ENCODE measurements at regions not wholly inside any gene's neighbourhood (a gene's known extent, or its start where the extent isn't known, plus 50 kb on each side); places are given as distances from the start of the nearest gene placed in this dataset.

DNA sequence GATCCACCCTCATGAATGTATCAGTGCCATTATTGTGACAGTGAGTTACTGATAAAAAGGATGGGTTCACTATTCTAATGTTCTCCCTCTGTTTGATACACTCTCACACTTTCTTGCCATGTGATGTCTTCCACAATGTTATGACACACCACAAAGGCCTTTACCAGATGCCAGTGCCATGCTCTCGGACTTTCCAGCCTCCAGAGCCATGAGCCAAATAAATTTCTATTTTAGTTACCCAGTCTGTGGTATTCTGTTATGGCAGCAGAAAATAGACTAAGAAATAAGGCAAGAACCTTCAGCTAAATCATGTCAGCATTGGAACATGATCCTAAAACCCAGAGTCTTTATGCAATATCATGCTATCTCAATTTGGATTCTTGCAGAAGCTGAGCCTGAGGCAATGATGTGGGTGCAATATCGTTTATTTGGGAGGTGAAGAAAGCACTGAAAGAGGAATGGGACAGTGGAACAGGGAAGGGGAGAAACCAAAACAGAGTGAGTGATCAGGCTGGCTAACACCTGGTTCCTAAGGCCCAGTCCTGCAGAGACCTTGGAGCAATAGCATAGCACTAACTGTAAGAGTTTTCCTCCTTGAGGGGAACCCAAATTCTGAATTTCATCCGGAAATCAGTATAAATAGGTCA, 130.4 kb upstream of the LRFN2 start:
- Mint-ChIP-seq H3K27ac (no peak overlapping the region), H3K4me3 (no peak overlapping the region), H3K9me3 (no peaks in the 10 kb centered on the region), H3K36me3 (ENCODE audit: low read depth) (no peaks in the 10 kb centered on the region), H3K4me1 (peaks cover 24% of the 10 kb centered on the region), H3K27me3 (peaks cover 7% of the 10 kb centered on the region)
- ChIA-PET POLR2A (no interaction called here), CTCF (no interaction called here)
- TF ChIP-seq, protein P1, sequence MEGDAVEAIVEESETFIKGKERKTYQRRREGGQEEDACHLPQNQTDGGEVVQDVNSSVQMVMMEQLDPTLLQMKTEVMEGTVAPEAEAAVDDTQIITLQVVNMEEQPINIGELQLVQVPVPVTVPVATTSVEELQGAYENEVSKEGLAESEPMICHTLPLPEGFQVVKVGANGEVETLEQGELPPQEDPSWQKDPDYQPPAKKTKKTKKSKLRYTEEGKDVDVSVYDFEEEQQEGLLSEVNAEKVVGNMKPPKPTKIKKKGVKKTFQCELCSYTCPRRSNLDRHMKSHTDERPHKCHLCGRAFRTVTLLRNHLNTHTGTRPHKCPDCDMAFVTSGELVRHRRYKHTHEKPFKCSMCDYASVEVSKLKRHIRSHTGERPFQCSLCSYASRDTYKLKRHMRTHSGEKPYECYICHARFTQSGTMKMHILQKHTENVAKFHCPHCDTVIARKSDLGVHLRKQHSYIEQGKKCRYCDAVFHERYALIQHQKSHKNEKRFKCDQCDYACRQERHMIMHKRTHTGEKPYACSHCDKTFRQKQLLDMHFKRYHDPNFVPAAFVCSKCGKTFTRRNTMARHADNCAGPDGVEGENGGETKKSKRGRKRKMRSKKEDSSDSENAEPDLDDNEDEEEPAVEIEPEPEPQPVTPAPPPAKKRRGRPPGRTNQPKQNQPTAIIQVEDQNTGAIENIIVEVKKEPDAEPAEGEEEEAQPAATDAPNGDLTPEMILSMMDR (IDR thresholded peaks at IDR 0.05), result no peak
- DNase-seq (no peak), ATAC-seq (ENCODE audit: low read depth) (no peak)
- intact Hi-C loops (cut with micrococcal nuclease), result no loop called here

- no peak for ATAC-seq (ENCODE audit: low read depth)
- ChIA-PET POLR2A (no interaction called here), CTCF (no interaction called here)
- Mint-ChIP-seq H3K27me3 (peaks cover 12% of the 10 kb centered on the region), H3K27ac (no peak overlapping the region), H3K4me3 (no peak overlapping the region), H3K4me1 (peaks cover 20% of the 10 kb centered on the region), H3K36me3 (ENCODE audit: low read depth) (no peaks in the 10 kb centered on the region), H3K9me3 (no peaks in the 10 kb centered on the region)
- TF ChIP-seq, protein P1 (IDR thresholded peaks at IDR 0.05), result no peak
- no peak for DNase-seq
- intact Hi-C loops (cut with micrococcal nuclease), result no loop called here
These were observed 128.6 kb upstream of the LRFN2 start for GRCh38 chr6:40715570-40716403.

GRCh38 chr6:40714576-40715564, 127.7 kb upstream of the LRFN2 start:
- Mint-ChIP-seq H3K36me3 (ENCODE audit: low read depth) (no peaks in the 10 kb centered on the region), H3K4me1 (peaks cover 10% of the 10 kb centered on the region), H3K27me3 (peaks cover 12% of the 10 kb centered on the region), H3K27ac (no peak overlapping the region), H3K9me3 (no peaks in the 10 kb centered on the region), H3K4me3 (no peak overlapping the region)
- DNase-seq (no peak), ATAC-seq (ENCODE audit: low read depth) (no peak)
- CTCF ChIA-PET, result no interaction called here
- POLR2A ChIA-PET, result no interaction called here
- intact Hi-C loops (cut with micrococcal nuclease), result no loop called here
- TF ChIP-seq, protein P1 (IDR thresholded peaks at IDR 0.05), result no peak

DNA sequence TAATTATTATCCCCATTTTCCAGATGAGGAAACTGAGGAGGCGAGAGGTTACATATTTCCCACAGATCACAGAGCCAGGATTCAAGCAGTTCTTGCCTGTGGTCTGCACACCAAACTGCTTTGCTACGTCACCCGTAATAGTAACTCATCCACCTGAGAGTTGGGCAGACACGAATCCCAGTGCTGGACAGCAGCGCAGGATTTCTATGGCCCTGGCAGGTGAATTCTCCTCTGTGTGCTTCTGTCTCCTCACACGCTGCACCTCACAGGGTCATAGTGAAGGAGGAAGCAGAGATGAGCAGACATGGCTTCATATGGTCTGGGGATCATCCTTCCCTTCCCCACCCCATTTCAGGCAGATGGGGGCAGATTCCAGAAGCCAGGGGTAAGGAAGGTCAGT, 127.0 kb upstream of the LRFN2 start:
- no peak overlapping the region for H3K27ac Mint-ChIP-seq
- CTCF ChIA-PET, result no interaction called here
- TF ChIP-seq, protein P1 (IDR thresholded peaks at IDR 0.05), result no peak
- H3K36me3 Mint-ChIP-seq (ENCODE audit: low read depth), result no peaks in the 10 kb centered on the region
- H3K27me3 Mint-ChIP-seq, result peaks cover 12% of the 10 kb centered on the region
- no peaks in the 10 kb centered on the region for H3K9me3 Mint-ChIP-seq
- DNase-seq (no peak), ATAC-seq (ENCODE audit: low read depth) (no peak)
- H3K4me1 Mint-ChIP-seq, result peaks cover 3% of the 10 kb centered on the region
- H3K4me3 Mint-ChIP-seq, result no peak overlapping the region
- POLR2A ChIA-PET, result no interaction called here
- intact Hi-C loops (cut with micrococcal nuclease), result no loop called here
